HepG2 (cell line): ENCODE measurements at regions not wholly inside any gene's neighbourhood (a gene's known extent, or its start where the extent isn't known, plus 50 kb on each side); places are given as distances from the start of the nearest gene placed in this dataset.

Experiments
- ATAC-seq: fragments of 200-7000 bp; cut with Tn5 transposase; 3 replicates; pipeline ENCODE4 v1.9.1; 2020; ENCODE audit warnings: mild to moderate bottlenecking, moderate library complexity
- BruUV-seq: library from RNA; stranded (reverse); fragments of 400-500 nt; replicated peaks from 2 replicates; lab custom pipeline; 2021; lab: Mats Ljungman, UMichigan
- CTCF ChIA-PET: fragments of 300-600 bp; formaldehyde crosslinking; extraction: SDS; loops from one replicate; lab custom pipeline; 2021; ENCODE audit warnings: low total read pairs, inconsistent platforms, low intra/inter-chr PET ratio; lab: Yijun Ruan, JAX
- POLR2A ChIA-PET: fragments of 350-600 bp; sonication (Branson Sonifier 250); formaldehyde crosslinking; loops from one replicate; lab custom pipeline; 2020; ENCODE audit warnings: antibody characterized with exemption, inconsistent platforms; lab: Yijun Ruan, JAX
- DNase-seq: peaks from one replicate; pipeline ENCODE4 v3.0.0-alpha.2; 2015; ENCODE audit warnings: low spot score
- FAIRE-seq: peaks from 3 replicates; lab custom pipeline; 2011; peaks lifted over from hg19 to GRCh38; lab: Jason Lieb, UNC
- H2AFZ ChIP-seq: one replicate; pipeline ENCODE4 v1.6.1; 2011; ENCODE audit warnings: low read length, inconsistent platforms
- H3K27ac ChIP-seq: fragments of 300-600 bp; 3 replicates; pipeline ENCODE4 v1.8.0; 2011; ENCODE audit warnings: mixed run types, mild to moderate bottlenecking, mixed read lengths, low read length, inconsistent platforms; ENCODE audit not compliant: insufficient read depth; ENCODE audit errors: extremely low read length
- H3K27me3 ChIP-seq, 2 experiments: fragments of 200-600 bp in 1 of 2; 2 replicates in 1 of 2; 3 replicates in 1 of 2; pipeline versions ENCODE4 v1.6.0 to v1.8.0; 2011; ENCODE audit warnings: low read length in 2 of 2, mild to moderate bottlenecking in 2 of 2, moderate library complexity in 2 of 2, inconsistent platforms in 1 of 2; ENCODE audit not compliant: insufficient read depth in 2 of 2, control insufficient read depth in 1 of 2
- H3K36me3 ChIP-seq, 2 experiments: fragments of 200-600 bp in 1 of 2; replicated peaks in 1 of 2; 2 replicates in 1 of 2; 3 replicates in 1 of 2; pipeline versions ENCODE4 v1.5.1 to v1.8.0; 2011; ENCODE audit warnings: low read length in 2 of 2, inconsistent platforms in 1 of 2; ENCODE audit not compliant: insufficient read depth in 2 of 2, control insufficient read depth in 1 of 2
- H3K4me1 ChIP-seq: 2 replicates; pipeline ENCODE4 v1.5.1; 2012; ENCODE audit warnings: low read length, inconsistent platforms; ENCODE audit not compliant: insufficient read depth
- H3K4me2 ChIP-seq: 2 replicates; pipeline ENCODE4 v1.6.0; 2011; ENCODE audit warnings: low read depth, low read length, inconsistent platforms
- H3K4me3 ChIP-seq, 3 experiments: fragments of 200-600 bp in 1 of 3; sonication (generic), shearing (Covaris generic) in 1 of 3; replicated peaks in 1 of 3; 2 replicates each; pipeline ENCODE4 v1.5.1; 2011 to 2016; ENCODE audit warnings: low read length in 3 of 3, inconsistent platforms in 2 of 3, low read depth in 2 of 3, mild to moderate bottlenecking in 2 of 3, control low read depth in 1 of 3, mixed read lengths in 1 of 3; ENCODE audit not compliant: insufficient read depth in 1 of 3
- H3K79me2 ChIP-seq: one replicate; pipeline ENCODE4 v1.6.1; 2011; ENCODE audit warnings: low read length, inconsistent platforms; ENCODE audit not compliant: insufficient read depth
- H3K9ac ChIP-seq: 2 replicates; pipeline ENCODE4 v1.6.0; 2011; ENCODE audit warnings: mild to moderate bottlenecking, low read depth, low read length, inconsistent platforms; ENCODE audit not compliant: insufficient read depth
- H3K9me3 ChIP-seq: 2 replicates; pipeline ENCODE4 v1.5.1; 2012; ENCODE audit warnings: mild to moderate bottlenecking, low read length
- H4K20me1 ChIP-seq: 2 replicates; pipeline ENCODE4 v1.6.0; 2011; ENCODE audit warnings: inconsistent platforms, mild to moderate bottlenecking, low read length, moderate library complexity; ENCODE audit not compliant: insufficient read depth
- BRCA1 ChIP-seq: sonication (generic); formaldehyde crosslinking; IDR thresholded peaks from 2 replicates; pipeline ENCODE4 v1.4.0; 2020; ENCODE audit warnings: missing genetic modification reagents
- CENPX ChIP-seq: sonication (generic); formaldehyde crosslinking; IDR thresholded peaks from 2 replicates; pipeline ENCODE4 v1.9.0; 2021; ENCODE audit warnings: mild to moderate bottlenecking, missing genetic modification reagents, moderate library complexity
- GMEB1 ChIP-seq: sonication (generic); formaldehyde crosslinking; IDR thresholded peaks from 2 replicates; pipeline ENCODE4 v1.5.1; 2020; ENCODE audit warnings: missing genetic modification reagents, mild to moderate bottlenecking, borderline replicate concordance
- HDAC2 ChIP-seq: sonication (generic); formaldehyde crosslinking; IDR thresholded peaks from 2 replicates; pipeline ENCODE4 v1.4.0; 2020; ENCODE audit warnings: missing genetic modification reagents
- HOXA5 ChIP-seq: sonication (generic); formaldehyde crosslinking; IDR thresholded peaks from 2 replicates; pipeline ENCODE4 v1.4.0; 2020; ENCODE audit warnings: missing genetic modification reagents
- IKZF5 ChIP-seq: IDR thresholded peaks from 2 replicates; pipeline ENCODE4 v1.6.1; 2018; ENCODE audit warnings: missing genetic modification reagents, mild to moderate bottlenecking, missing compliant biosample characterization
- MAF1 ChIP-seq: sonication (generic); formaldehyde crosslinking; IDR thresholded peaks from 2 replicates; pipeline ENCODE4 v1.5.0; 2020; ENCODE audit warnings: missing genetic modification reagents, borderline replicate concordance
- MAX ChIP-seq: IDR thresholded peaks from 2 replicates; pipeline ENCODE4 v1.6.1; 2012; ENCODE audit warnings: inconsistent platforms
- NFIB ChIP-seq: sonication (generic); formaldehyde crosslinking; IDR thresholded peaks from 2 replicates; pipeline ENCODE4 v1.9.0; 2021; ENCODE audit warnings: missing genetic modification reagents, mild to moderate bottlenecking, borderline replicate concordance
- NFYB ChIP-seq: sonication (generic); formaldehyde crosslinking; IDR thresholded peaks from 2 replicates; pipeline ENCODE4 v1.4.0; 2020; ENCODE audit warnings: missing genetic modification reagents
- REXO4 ChIP-seq: sonication (generic); formaldehyde crosslinking; IDR thresholded peaks from 2 replicates; pipeline ENCODE4 v1.8.0; 2022; ENCODE audit warnings: missing genetic modification reagents, mild to moderate bottlenecking, borderline replicate concordance
- SALL2 ChIP-seq: sonication (generic); formaldehyde crosslinking; IDR thresholded peaks from 2 replicates; pipeline ENCODE4 v1.8.1; 2023; ENCODE audit warnings: mild to moderate bottlenecking, missing genetic modification reagents, inconsistent platforms
- SIX1 ChIP-seq: sonication (generic); formaldehyde crosslinking; IDR thresholded peaks from 2 replicates; pipeline ENCODE4 v1.4.0; 2020; ENCODE audit warnings: missing genetic modification reagents, borderline replicate concordance
- SRY ChIP-seq: sonication (generic); formaldehyde crosslinking; IDR thresholded peaks from 2 replicates; pipeline ENCODE4 v1.8.0; 2022; ENCODE audit warnings: mild to moderate bottlenecking, missing genetic modification reagents
- TIGD3 ChIP-seq: sonication (generic); formaldehyde crosslinking; IDR thresholded peaks from 2 replicates; pipeline ENCODE4 v1.5.1; 2020; ENCODE audit warnings: mild to moderate bottlenecking, missing genetic modification reagents, borderline replicate concordance
- YEATS4 ChIP-seq: sonication (generic); formaldehyde crosslinking; IDR thresholded peaks from 2 replicates; pipeline ENCODE4 v1.4.0; 2020; ENCODE audit warnings: missing genetic modification reagents, borderline replicate concordance
- ZBTB33 ChIP-seq: sonication (generic); formaldehyde crosslinking; IDR thresholded peaks from 2 replicates; pipeline ENCODE4 v1.4.0; 2020; ENCODE audit warnings: missing genetic modification reagents
- ZNF282 ChIP-seq: fragments of 450-650 bp; IDR thresholded peaks from 2 replicates; pipeline ENCODE4 v1.6.1; 2018; ENCODE audit not compliant: partially characterized antibody
- ZNF644 ChIP-seq: IDR thresholded peaks from 2 replicates; pipeline ENCODE4 v1.6.1; 2016; ENCODE audit warnings: low read depth
- WGBS: methylation state at CpG from one replicate; pipeline ENCODE4 v1.1.6; 2017; ENCODE audit warnings: low lambda C conversion rate; 5-methylcytosine and 5-hydroxymethylcytosine counted together
- in situ Hi-C: cut with HindIII; loops from 2 replicates; pipeline ENCODE4 v1.10.0; 2017; ENCODE audit warnings: low pct_unique_long_range_greater_than_20kb; ENCODE audit not compliant: extremely low pct_ligation_motif_present
- intact Hi-C: fragments of 100-400 bp; cut with micrococcal nuclease; formaldehyde crosslinking; loops from one replicate; pipeline ENCODE4 v1.10.0; 2022; ENCODE audit not compliant: unreplicated experiment

GRCh38 chr20:39253051-39253755, 291.1 kb downstream of the DHX35 start:
- no peak for FAIRE-seq
- H3K4me3 ChIP-seq: no peak overlapping the region
- H3K9ac ChIP-seq: no peak overlapping the region
- H4K20me1 ChIP-seq: no peaks in the 10 kb centered on the region
- ChIA-PET CTCF (no interaction called here), POLR2A (no interaction called here)
- no peak overlapping the region for H2AFZ ChIP-seq
- H3K27ac ChIP-seq: no peak overlapping the region
- no peaks in the 10 kb centered on the region for H3K9me3 ChIP-seq
- H3K36me3 ChIP-seq: no peaks in the 10 kb centered on the region
- no TSS peak for BruUV-seq
- no peak for DNase-seq
- no peak for ATAC-seq
- no peaks in the 10 kb centered on the region for H3K79me2 ChIP-seq
- no peak overlapping the region for H3K4me2 ChIP-seq
- no peak for TF ChIP-seq CENPX (CRISPR knock-in tag)
- no peak for TF ChIP-seq ZNF282
- no peak for TF ChIP-seq SALL2 (CRISPR knock-in tag)
- no peak for TF ChIP-seq REXO4 (CRISPR knock-in tag)
- no peak for TF ChIP-seq SIX1 (CRISPR knock-in tag)
- TF ChIP-seq NFIB (CRISPR knock-in tag): no peak
- no peak for TF ChIP-seq TIGD3
- no peak for TF ChIP-seq BRCA1
- TF ChIP-seq MAF1: no peak
- TF ChIP-seq SRY (CRISPR knock-in tag): no peak
- TF ChIP-seq HOXA5 (CRISPR knock-in tag): no peak
- no peak for TF ChIP-seq IKZF5
- no peak for TF ChIP-seq HDAC2 (CRISPR knock-in tag)
- TF ChIP-seq GMEB1 (CRISPR knock-in tag): no peak
- no peak for TF ChIP-seq ZBTB33 (CRISPR knock-in tag)
- TF ChIP-seq YEATS4 (CRISPR knock-in tag): no peak
- no peak for TF ChIP-seq NFYB (CRISPR knock-in tag)
- TF ChIP-seq MAX: no peak
- no peak for TF ChIP-seq ZNF644 (CRISPR knock-in tag)
- WGBS: 6% methylated on average over 9 of the region's 9 CpGs
- H3K4me1 ChIP-seq: no peaks in the 10 kb centered on the region
- intact Hi-C loops: no loop called here
- in situ Hi-C loops: no loop called here
- no peaks in the 10 kb centered on the region; a peak in 1 of 5 replicates for H3K27me3 ChIP-seq
